HG03280 (cell line): ENCODE measurements at regions not wholly inside any gene's neighbourhood (a gene's known extent, or its start where the extent isn't known, plus 50 kb on each side); places are given as distances from the start of the nearest gene placed in this dataset.

Source experiments
- ATAC-seq: cut with Tn5 transposase; IDR thresholded peaks from one replicate; pipeline ENCODE4 v1.9.1; 2021; ENCODE audit warnings: mild to moderate bottlenecking, moderate library complexity; ENCODE audit not compliant: unreplicated experiment

- no peak for ATAC-seq
Measured at GRCh38 chr6:125537090-125537489, 212.3 kb upstream of the HEY2 start.

- ATAC-seq = no peak
Measured at GRCh38 chr6:125539892-125540291, 209.5 kb upstream of the HEY2 start.

- no peak for ATAC-seq
Measured at GRCh38 chr6:125544819-125545218, 204.6 kb upstream of the HEY2 start.

GRCh38 chr6:125546841-125547251 lies 202.6 kb upstream of the HEY2 start:
- ATAC-seq = no peak

GRCh38 chr6:125547381-125547780 lies 202.1 kb upstream of the HEY2 start:
- no peak for ATAC-seq

- ATAC-seq = no peak
Measured at GRCh38 chr6:125549202-125549884, 200.1 kb upstream of the HEY2 start.

GRCh38 chr6:125550892-125551291 lies 198.5 kb upstream of the HEY2 start:
- ATAC-seq = no peak

GRCh38 chr6:125552819-125553218 lies 196.6 kb upstream of the HEY2 start:
- no peak for ATAC-seq

GRCh38 chr6:125554456-125554855 lies 195.0 kb upstream of the HEY2 start:
- ATAC-seq = no peak

GRCh38 chr6:125558241-125558843 lies 191.1 kb upstream of the HEY2 start:
- no peak for ATAC-seq

- no peak for ATAC-seq
Measured at GRCh38 chr6:125558907-125559306, 190.5 kb upstream of the HEY2 start.

- ATAC-seq = no peak
Measured at GRCh38 chr6:125562156-125562555, 187.3 kb upstream of the HEY2 start.

GRCh38 chr6:125564941-125565340 lies 184.5 kb upstream of the HEY2 start:
- no peak for ATAC-seq

GRCh38 chr6:125567407-125567806 lies 182.0 kb upstream of the HEY2 start:
- no peak for ATAC-seq

- ATAC-seq = no peak
Measured at GRCh38 chr6:125568609-125569008, 180.8 kb upstream of the HEY2 start.

GRCh38 chr6:125570526-125570925 lies 178.9 kb upstream of the HEY2 start:
- ATAC-seq = no peak

- ATAC-seq = no peak
Measured at GRCh38 chr6:125571207-125571755, 178.2 kb upstream of the HEY2 start.

GRCh38 chr6:125574604-125575003 lies 174.8 kb upstream of the HEY2 start:
- ATAC-seq = no peak

- ATAC-seq = no peak
Measured at GRCh38 chr6:125577124-125577662, 172.2 kb upstream of the HEY2 start.

GRCh38 chr6:125584468-125584939 lies 164.9 kb upstream of the HEY2 start:
- ATAC-seq = no peak

GRCh38 chr6:125585470-125585869 lies 164.0 kb upstream of the HEY2 start:
- ATAC-seq = no peak

GRCh38 chr6:125586074-125586473 lies 163.4 kb upstream of the HEY2 start:
- no peak for ATAC-seq
